Inflammatory macrophage treated with lipopolysaccharide for 4 hours (primary cell): ENCODE measurements at regions not wholly inside any gene's neighbourhood (a gene's known extent, or its start where the extent isn't known, plus 50 kb on each side); places are given as distances from the start of the nearest gene placed in this dataset.

Experiments used
- DNase-seq: peaks from one replicate; pipeline ENCODE4 v3.0.0-alpha.2; 2020

DNA sequence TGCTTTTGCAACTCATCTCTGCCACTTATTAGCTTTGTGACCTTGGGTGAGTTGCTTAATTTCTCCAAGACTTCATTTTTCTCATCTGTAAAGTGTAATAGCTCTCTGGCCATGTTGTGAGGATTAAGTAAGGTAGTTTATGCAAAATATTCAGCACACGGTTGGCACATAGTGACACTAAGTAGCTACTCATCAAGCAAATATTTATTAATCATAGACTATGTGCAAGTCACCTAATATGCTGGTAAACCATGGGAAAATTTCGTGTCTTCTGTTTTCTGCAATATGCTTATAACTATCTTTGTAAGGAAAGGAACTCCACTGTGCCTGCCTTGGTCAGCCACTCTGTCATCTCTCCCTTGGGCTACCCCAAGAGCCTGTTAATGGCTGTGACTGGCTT, 50.3 kb upstream of the EGR2 start:
- DNase-seq, result no peak
